ENCODE measurements at regions not wholly inside any gene's neighbourhood (a gene's known extent, or its start where the extent isn't known, plus 50 kb on each side); places are given as distances from the start of the nearest gene placed in this dataset.

DNA sequence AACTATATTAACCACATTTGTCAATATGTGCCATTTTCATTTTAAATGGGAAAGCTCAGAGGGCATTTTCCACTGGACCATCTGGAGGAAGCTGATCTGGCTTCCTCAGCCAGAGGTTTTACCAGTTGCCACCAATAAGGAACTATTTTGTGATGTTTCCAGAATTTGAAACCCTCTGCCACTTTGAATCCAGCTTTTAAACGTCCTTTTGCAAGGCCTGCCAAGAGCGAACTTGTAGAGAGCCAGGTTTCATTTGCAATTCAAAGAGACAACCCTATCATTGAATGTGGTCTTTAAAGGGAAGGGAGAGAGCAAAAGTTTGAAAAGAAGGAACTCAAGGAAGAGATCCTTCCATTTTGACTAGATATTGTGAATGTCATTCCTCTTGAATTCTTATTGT, 123.3 kb upstream of the CHL1 start:
- TF ChIP-seq, protein P1, sequence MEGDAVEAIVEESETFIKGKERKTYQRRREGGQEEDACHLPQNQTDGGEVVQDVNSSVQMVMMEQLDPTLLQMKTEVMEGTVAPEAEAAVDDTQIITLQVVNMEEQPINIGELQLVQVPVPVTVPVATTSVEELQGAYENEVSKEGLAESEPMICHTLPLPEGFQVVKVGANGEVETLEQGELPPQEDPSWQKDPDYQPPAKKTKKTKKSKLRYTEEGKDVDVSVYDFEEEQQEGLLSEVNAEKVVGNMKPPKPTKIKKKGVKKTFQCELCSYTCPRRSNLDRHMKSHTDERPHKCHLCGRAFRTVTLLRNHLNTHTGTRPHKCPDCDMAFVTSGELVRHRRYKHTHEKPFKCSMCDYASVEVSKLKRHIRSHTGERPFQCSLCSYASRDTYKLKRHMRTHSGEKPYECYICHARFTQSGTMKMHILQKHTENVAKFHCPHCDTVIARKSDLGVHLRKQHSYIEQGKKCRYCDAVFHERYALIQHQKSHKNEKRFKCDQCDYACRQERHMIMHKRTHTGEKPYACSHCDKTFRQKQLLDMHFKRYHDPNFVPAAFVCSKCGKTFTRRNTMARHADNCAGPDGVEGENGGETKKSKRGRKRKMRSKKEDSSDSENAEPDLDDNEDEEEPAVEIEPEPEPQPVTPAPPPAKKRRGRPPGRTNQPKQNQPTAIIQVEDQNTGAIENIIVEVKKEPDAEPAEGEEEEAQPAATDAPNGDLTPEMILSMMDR (conservative IDR thresholded peaks at IDR 0.05 in 1 of 2, IDR thresholded peaks at IDR 0.05 in 1 of 2; ENCODE audit: extremely low read depth in 1 of 2, insufficient read depth in 1 of 2, low read depth in 1 of 2, low read length in 2 of 2) = no peak
- TF ChIP-seq EZH2 (IDR thresholded peaks at IDR 0.05; ENCODE audit: borderline replicate concordance, low read length) = no peak
